IPS-18a (cell line): ENCODE measurements at regions not wholly inside any gene's neighbourhood (a gene's known extent, or its start where the extent isn't known, plus 50 kb on each side); places are given as distances from the start of the nearest gene placed in this dataset.

Experiments
- H3K27ac ChIP-seq: one replicate; pipeline ENCODE4 v1.5.1; 2013; ENCODE audit warnings: low read length
- H3K27me3 ChIP-seq: one replicate; pipeline ENCODE4 v1.6.1; 2013; ENCODE audit warnings: mild to moderate bottlenecking, low read length; ENCODE audit not compliant: control insufficient read depth, insufficient read depth
- H3K36me3 ChIP-seq: one replicate; pipeline ENCODE4 v1.6.1; 2013; ENCODE audit warnings: low read depth, low read length; ENCODE audit not compliant: control insufficient read depth
- H3K4me1 ChIP-seq: one replicate; pipeline ENCODE4 v1.6.1; 2013; ENCODE audit warnings: low read depth, low read length; ENCODE audit not compliant: control insufficient read depth
- H3K4me3 ChIP-seq: one replicate; pipeline ENCODE4 v1.5.1; 2013; ENCODE audit warnings: low read length
- H3K9ac ChIP-seq: one replicate; pipeline ENCODE4 v1.6.1; 2013; ENCODE audit warnings: mild to moderate bottlenecking, low read length, moderate library complexity
- H3K9me3 ChIP-seq: one replicate; pipeline ENCODE4 v1.6.1; 2013; ENCODE audit warnings: low read depth, low read length; ENCODE audit not compliant: control insufficient read depth

DNA sequence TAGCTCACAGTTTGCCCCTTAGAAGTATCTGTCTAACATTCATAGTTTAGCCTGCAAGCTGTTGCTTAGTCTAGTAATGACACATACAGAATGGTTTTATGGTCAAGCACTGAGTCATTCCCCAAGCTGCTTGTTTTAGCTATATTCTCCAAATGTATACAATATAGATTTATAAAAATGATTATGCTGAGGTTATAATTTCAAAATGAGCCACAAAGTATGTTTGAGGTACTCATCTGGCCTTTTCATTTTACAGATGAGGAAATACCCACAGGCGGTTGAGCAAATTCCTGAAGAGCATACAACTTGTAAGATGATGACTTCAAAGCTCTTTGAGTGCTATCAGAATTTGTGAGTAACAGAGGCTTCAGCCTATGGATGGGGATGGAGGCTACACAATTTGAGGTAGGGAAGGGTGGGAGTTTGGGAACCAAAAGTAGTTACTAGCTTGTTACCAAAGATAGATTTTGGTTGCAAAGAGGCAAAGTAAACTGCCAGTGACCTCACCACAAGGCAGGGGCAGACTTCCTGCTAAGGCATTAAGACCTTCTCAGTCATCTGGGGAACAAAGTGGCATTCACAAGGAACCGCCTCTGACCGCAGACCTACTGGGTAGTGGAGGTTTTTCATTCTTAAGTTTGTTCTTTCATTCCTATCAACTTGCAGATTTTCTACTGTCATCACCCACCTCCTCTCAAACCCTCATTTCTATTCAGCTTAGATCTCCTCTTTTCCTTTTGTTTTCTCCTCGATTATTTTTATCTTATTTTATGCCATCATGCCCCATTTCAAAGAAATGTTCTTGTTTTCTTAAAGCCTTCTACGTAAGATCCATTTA lies 257.2 kb upstream of the NECTIN3 start:
- H3K9ac ChIP-seq = no peak overlapping the region
- no peaks in the 10 kb centered on the region for H3K36me3 ChIP-seq
- no peaks in the 10 kb centered on the region for H3K4me1 ChIP-seq
- no peaks in the 10 kb centered on the region for H3K27me3 ChIP-seq
- no peak overlapping the region for H3K27ac ChIP-seq
- no peaks in the 10 kb centered on the region for H3K9me3 ChIP-seq
- H3K4me3 ChIP-seq = no peak overlapping the region

DNA sequence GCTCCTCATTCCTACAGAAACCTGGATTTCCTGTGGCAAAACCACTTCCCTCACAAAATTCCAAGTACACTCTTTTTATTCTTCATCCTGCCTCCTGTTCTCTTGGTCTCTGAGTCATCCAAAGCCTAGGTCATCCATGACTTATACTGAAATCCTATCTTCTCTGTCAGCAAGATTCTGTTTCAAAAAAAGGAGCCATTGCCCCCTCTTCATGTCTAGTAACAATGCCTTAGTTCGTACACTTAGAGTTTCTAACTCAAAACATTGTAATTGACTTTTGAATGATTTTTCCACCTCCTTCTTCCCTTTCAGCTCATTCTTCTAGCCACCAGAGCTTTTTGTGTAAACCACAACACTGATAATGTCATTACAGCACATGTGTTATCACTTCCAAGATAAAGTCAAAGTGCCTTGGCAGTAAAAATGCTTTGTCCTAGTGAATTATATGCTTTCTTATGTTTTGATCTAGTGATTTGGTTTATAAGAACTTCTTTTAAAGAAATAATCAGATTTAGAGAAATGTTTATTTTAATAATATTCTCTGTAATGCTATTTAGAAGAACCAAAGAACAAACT lies 256.5 kb upstream of the NECTIN3 start:
- H3K27ac ChIP-seq = no peak overlapping the region
- no peak overlapping the region for H3K9ac ChIP-seq
- H3K4me1 ChIP-seq = no peaks in the 10 kb centered on the region
- H3K9me3 ChIP-seq = no peaks in the 10 kb centered on the region
- no peaks in the 10 kb centered on the region for H3K36me3 ChIP-seq
- H3K4me3 ChIP-seq = no peak overlapping the region
- H3K27me3 ChIP-seq = no peaks in the 10 kb centered on the region

DNA sequence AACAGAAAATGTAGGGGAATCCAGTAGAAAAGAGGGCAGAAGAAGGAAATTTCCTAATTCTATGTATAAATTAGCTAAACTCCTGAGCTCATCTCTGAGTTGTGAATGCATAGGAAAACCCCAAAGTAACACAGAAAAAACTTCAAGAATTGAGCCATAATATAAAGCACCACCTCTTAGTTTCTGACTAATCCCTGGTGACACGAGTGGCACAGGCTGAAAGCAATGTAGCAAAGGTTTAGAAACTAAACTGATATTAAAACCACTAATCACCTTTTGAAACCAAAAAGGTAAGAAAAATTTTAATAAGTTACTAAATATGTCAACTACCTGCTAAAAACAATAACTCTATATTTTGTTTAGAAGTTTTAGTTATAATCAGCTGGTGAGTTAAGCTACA lies 255.6 kb upstream of the NECTIN3 start:
- H3K27ac ChIP-seq = no peak overlapping the region
- no peaks in the 10 kb centered on the region for H3K27me3 ChIP-seq
- no peaks in the 10 kb centered on the region for H3K9me3 ChIP-seq
- H3K4me1 ChIP-seq = no peaks in the 10 kb centered on the region
- H3K9ac ChIP-seq = no peak overlapping the region
- H3K4me3 ChIP-seq = no peak overlapping the region
- H3K36me3 ChIP-seq = no peaks in the 10 kb centered on the region

DNA sequence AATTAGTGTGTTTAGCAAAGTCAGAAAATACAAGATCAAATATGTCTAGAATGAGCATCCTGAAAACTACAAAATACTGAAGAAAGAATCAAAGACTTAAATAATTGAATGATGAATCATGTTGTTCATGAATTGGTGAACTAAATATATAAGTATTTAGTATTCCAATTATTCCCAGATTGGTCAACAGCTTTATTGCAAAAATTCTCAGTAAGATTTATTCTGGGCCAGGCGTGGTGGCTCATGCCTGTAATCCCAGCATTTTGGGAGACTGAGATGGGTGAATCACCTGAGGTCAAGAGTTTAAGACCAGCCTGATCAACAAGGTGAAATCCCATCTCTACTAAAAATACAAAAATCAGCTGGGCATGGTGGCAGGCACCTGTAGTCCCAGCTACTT lies 250.0 kb upstream of the NECTIN3 start:
- Histone ChIP-seq H3K4me3 (no peak overlapping the region), H3K36me3 (no peaks in the 10 kb centered on the region), H3K4me1 (no peaks in the 10 kb centered on the region), H3K27me3 (no peaks in the 10 kb centered on the region), H3K9ac (no peak overlapping the region), H3K27ac (no peak overlapping the region), H3K9me3 (peaks cover under 1% of the 10 kb centered on the region)

DNA sequence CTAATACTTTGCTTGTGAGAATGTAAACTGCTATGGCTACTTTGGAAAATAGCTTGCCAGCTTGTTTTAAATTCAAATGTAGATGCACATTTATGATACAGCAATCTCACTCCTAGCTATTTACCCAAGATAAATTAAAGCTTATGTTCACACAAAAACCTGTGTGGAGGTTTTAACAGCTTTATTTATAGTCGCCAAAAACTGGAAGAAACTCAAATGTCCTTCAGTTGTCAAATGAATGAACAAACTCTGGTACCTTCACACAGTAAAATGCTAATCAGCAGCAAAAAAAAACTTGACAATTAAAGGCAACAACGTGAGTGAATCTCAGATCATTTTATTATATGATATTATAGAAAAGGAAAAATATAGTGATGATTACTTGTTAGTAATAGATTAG lies 248.6 kb upstream of the NECTIN3 start:
- peaks cover 2% of the 10 kb centered on the region for H3K9me3 ChIP-seq
- H3K4me1 ChIP-seq = no peaks in the 10 kb centered on the region
- no peak overlapping the region for H3K4me3 ChIP-seq
- no peaks in the 10 kb centered on the region for H3K36me3 ChIP-seq
- H3K27me3 ChIP-seq = no peaks in the 10 kb centered on the region
- no peak overlapping the region for H3K27ac ChIP-seq
- no peak overlapping the region for H3K9ac ChIP-seq

DNA sequence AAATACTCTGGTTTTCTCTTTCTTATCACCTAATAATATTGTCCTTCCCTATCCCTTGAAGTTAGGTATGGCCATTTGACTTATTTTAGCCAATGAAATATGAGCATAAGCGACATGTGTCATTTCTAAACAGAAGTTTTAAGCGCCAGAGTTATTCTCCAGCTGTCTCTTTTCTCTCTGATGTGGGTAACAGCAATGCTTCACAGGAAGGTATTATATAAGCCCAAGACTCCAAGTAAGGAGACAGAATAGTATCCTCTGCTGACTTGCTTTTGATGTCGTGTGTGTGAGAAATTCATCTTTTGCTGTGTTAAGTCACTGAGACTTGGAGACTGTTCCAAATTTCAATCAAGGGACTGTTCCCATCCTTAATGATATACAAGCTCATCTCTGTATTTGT lies 224.6 kb upstream of the NECTIN3 start:
- peaks cover 2% of the 10 kb centered on the region for H3K9me3 ChIP-seq
- H3K36me3 ChIP-seq = no peaks in the 10 kb centered on the region
- H3K4me1 ChIP-seq = no peaks in the 10 kb centered on the region
- H3K27ac ChIP-seq = no peak overlapping the region
- H3K9ac ChIP-seq = no peak overlapping the region
- H3K27me3 ChIP-seq = no peaks in the 10 kb centered on the region
- no peak overlapping the region for H3K4me3 ChIP-seq

DNA sequence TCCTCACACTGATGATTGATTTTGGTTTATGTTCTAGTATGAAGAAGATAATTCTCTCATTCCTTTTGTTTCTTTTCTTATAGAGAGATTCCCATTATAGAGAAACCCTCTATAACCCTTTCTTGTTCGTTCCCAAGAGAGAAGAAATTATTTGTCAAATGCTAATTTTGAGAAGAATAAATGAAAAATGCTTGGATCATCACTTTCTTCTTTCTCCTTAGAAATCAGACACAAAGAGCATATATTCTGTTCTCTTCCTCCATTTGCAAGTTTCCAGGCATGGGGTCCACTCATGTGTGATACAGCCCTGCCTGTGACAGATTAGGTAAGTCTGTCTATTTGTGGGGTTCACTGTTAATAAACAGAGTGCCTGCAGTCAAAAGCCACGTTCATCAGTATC lies 222.6 kb upstream of the NECTIN3 start:
- Histone ChIP-seq H3K9me3 (peaks cover under 1% of the 10 kb centered on the region), H3K36me3 (no peaks in the 10 kb centered on the region), H3K9ac (no peak overlapping the region), H3K27me3 (no peaks in the 10 kb centered on the region), H3K27ac (no peak overlapping the region), H3K4me3 (no peak overlapping the region), H3K4me1 (no peaks in the 10 kb centered on the region)

DNA sequence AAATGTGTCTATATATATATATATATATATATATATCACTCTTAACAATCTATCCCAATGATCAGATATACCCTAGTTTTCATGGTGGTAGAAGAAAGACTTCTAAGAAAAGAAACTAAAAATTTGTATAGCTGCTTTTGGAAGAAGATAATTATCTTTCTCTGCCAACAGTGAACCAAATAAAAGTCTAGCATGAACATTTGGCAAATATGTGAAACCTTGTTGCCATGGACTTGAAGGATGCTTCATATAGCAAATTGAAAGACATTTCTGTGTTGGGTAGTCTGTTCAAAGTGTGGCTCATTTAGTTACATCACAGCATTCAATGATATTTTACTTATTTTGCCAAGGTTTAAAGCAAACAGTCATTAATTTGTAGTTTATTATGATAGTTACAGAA lies 219.9 kb upstream of the NECTIN3 start:
- Histone ChIP-seq H3K36me3 (no peaks in the 10 kb centered on the region), H3K4me3 (no peak overlapping the region), H3K9me3 (no peaks in the 10 kb centered on the region), H3K27ac (no peak overlapping the region), H3K9ac (no peak overlapping the region), H3K27me3 (no peaks in the 10 kb centered on the region), H3K4me1 (no peaks in the 10 kb centered on the region)

DNA sequence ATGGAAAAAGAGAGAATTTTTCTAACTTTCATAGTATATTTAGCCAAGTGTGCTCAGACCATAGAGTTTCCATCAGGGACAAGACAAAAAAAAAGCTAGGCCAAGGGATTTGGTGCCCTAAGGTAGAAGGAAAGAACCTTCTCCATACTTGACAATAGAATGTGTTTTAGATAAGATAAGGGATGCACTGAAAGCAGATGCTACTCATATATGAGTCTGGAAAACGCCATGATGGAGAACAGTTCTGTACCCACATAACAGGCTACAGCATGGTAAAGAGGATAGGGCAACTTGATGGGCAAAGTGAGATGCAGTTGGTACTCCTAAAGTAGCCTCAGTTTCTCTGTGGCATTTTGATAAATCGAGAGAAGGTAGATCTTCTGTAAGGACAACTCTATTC lies 216.4 kb upstream of the NECTIN3 start:
- no peak overlapping the region for H3K27ac ChIP-seq
- H3K9ac ChIP-seq = no peak overlapping the region
- H3K36me3 ChIP-seq = no peaks in the 10 kb centered on the region
- no peak overlapping the region for H3K4me3 ChIP-seq
- H3K9me3 ChIP-seq = no peaks in the 10 kb centered on the region
- no peaks in the 10 kb centered on the region for H3K27me3 ChIP-seq
- no peaks in the 10 kb centered on the region for H3K4me1 ChIP-seq

DNA sequence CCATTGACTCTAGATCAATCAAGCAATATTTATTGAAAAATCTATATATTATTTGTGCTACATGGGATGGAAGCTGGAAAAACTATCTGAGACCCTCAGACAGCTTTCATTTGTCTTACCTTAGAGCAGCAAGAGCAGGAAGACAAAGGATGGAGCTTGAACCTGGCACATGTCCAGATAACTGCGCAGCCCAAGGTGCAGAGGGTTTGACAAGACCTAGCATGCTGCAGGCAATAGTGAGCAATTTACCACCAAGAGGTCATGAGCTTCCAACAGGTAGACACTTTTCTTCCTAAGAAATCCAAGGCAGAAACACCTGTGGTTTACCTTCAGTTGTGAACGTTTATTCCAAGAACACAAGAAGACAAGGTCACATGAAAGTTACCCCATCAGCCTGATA lies 214.7 kb upstream of the NECTIN3 start:
- Histone ChIP-seq H3K27ac (no peak overlapping the region), H3K27me3 (no peaks in the 10 kb centered on the region), H3K4me1 (no peaks in the 10 kb centered on the region), H3K36me3 (no peaks in the 10 kb centered on the region), H3K9me3 (no peaks in the 10 kb centered on the region), H3K4me3 (no peak overlapping the region), H3K9ac (no peak overlapping the region)

DNA sequence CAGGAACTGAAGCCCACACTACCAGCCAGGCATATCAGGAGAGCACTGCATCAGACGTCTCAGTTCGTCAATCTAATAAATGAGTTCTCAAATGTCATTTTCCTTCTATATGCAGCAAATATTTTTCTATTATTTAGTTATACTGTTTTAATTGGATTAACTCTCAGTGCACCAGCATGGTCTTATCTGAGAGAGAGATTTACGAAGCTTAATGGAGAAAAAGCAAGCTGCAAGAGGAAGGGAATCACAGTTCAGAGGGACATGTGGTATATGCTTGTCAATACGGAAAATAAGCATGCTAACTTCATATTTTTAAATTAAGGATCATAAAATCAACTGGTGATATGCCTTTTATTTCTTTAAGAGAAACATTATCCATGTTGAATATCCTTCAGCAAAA lies 213.1 kb upstream of the NECTIN3 start:
- no peak overlapping the region for H3K4me3 ChIP-seq
- no peaks in the 10 kb centered on the region for H3K4me1 ChIP-seq
- H3K27ac ChIP-seq = no peak overlapping the region

DNA sequence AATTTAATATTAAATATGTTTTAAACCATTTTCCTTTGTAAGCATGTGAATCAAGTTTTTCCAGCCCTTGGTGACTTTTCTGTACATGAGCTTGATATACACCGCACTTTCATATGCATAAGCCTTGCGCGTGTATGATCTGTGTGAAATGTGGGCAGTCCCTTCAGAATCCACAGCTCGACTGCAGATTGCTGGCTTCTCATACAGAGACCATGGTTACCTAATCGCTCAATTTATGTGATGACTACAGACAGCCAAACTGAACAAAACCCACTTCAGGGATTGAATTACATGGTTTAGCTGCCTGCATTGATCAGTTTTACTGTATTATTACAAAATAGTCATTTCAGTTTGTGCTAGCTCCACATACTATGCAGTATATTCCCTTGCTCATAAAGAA lies 212.3 kb upstream of the NECTIN3 start:
- Histone ChIP-seq H3K9me3 (no peaks in the 10 kb centered on the region), H3K4me1 (no peaks in the 10 kb centered on the region), H3K9ac (no peak overlapping the region), H3K27ac (no peak overlapping the region), H3K4me3 (no peak overlapping the region), H3K36me3 (no peaks in the 10 kb centered on the region), H3K27me3 (no peaks in the 10 kb centered on the region)

More for the DNA sequence above, 213.1 kb upstream of the NECTIN3 start:
- Histone ChIP-seq H3K9me3 (no peaks in the 10 kb centered on the region), H3K36me3 (no peaks in the 10 kb centered on the region), H3K9ac (no peak overlapping the region), H3K27me3 (no peaks in the 10 kb centered on the region)
